GM18517 (cell line): ENCODE measurements at regions not wholly inside any gene's neighbourhood (a gene's known extent, or its start where the extent isn't known, plus 50 kb on each side); places are given as distances from the start of the nearest gene placed in this dataset.

Experiments used
- ATAC-seq: cut with Tn5 transposase; IDR thresholded peaks from one replicate; pipeline ENCODE4 v1.9.1; 2021; ENCODE audit warnings: mild to moderate bottlenecking, moderate library complexity; ENCODE audit not compliant: unreplicated experiment

- ATAC-seq: no peak
Observed at GRCh38 chr15:39193611-39194010, 387.3 kb upstream of the THBS1 start.

GRCh38 chr15:39194106-39194830 lies 386.6 kb upstream of the THBS1 start:
- no peak for ATAC-seq

GRCh38 chr15:39195961-39196486 lies 384.9 kb upstream of the THBS1 start:
- no peak for ATAC-seq

GRCh38 chr15:39198044-39199000 lies 382.6 kb upstream of the THBS1 start:
- no peak for ATAC-seq

GRCh38 chr15:39199076-39199475 lies 381.8 kb upstream of the THBS1 start:
- ATAC-seq: no peak

GRCh38 chr15:39200586-39200985 lies 380.3 kb upstream of the THBS1 start:
- no peak for ATAC-seq

GRCh38 chr15:39202641-39203040 lies 378.2 kb upstream of the THBS1 start:
- no peak for ATAC-seq

GRCh38 chr15:39204031-39204430 lies 376.8 kb upstream of the THBS1 start:
- no peak for ATAC-seq

- ATAC-seq: no peak
Observed at GRCh38 chr15:39205081-39205480, 375.8 kb upstream of the THBS1 start.

- ATAC-seq: no peak
Observed at GRCh38 chr15:39205506-39206371, 375.1 kb upstream of the THBS1 start.

- no peak for ATAC-seq
Observed at GRCh38 chr15:39207532-39208115, 373.3 kb upstream of the THBS1 start.

- ATAC-seq: no peak
Observed at GRCh38 chr15:39208187-39208586, 372.7 kb upstream of the THBS1 start.

- no peak for ATAC-seq
Observed at GRCh38 chr15:39209548-39210211, 371.2 kb upstream of the THBS1 start.

- no peak for ATAC-seq
Observed at GRCh38 chr15:39211108-39211979, 369.5 kb upstream of the THBS1 start.

GRCh38 chr15:39213385-39213840 lies 367.5 kb upstream of the THBS1 start:
- no peak for ATAC-seq

GRCh38 chr15:39215015-39215414 lies 365.9 kb upstream of the THBS1 start:
- no peak for ATAC-seq

GRCh38 chr15:39216816-39217215 lies 364.1 kb upstream of the THBS1 start:
- no peak for ATAC-seq

GRCh38 chr15:39219608-39220007 lies 361.3 kb upstream of the THBS1 start:
- no peak for ATAC-seq
